Activated CD4-positive, alpha-beta T cell treated with anti-CD3 and anti-CD28 coated beads, Interleukin-2, amount 10 ng/mL, durations not matched to agents 7 days and 5 days (primary cell): ENCODE measurements at regions not wholly inside any gene's neighbourhood (a gene's known extent, or its start where the extent isn't known, plus 50 kb on each side); places are given as distances from the start of the nearest gene placed in this dataset.
"Not testable (repeated sequence)": the region's sequence is repeated elsewhere in the genome, so short reads cannot be mapped to it uniquely, and the experiment has no call there.

Source experiments
- CTCF ChIA-PET: fragments of 350-600 bp; sonication (Branson Sonifier 250); formaldehyde crosslinking; loops from one replicate; lab custom pipeline; 2021; ENCODE audit warnings: antibody characterized with exemption; lab: Charles Lee
- POLR2A ChIA-PET: fragments of 350-600 bp; sonication (Branson Sonifier 250); formaldehyde crosslinking; loops from one replicate; lab custom pipeline; 2021; ENCODE audit warnings: antibody characterized with exemption; lab: Charles Lee
- DNase-seq: peaks from one replicate; pipeline ENCODE4 v3.0.0-alpha.2; 2020
- H3K27ac Mint-ChIP-seq: one replicate; pipeline ENCODE4 v1.8.0; 2021; ENCODE audit warnings: mild to moderate bottlenecking, moderate library complexity, mixed read lengths
- H3K27me3 Mint-ChIP-seq: one replicate; pipeline ENCODE4 v1.8.0; 2021; ENCODE audit warnings: mixed read lengths
- H3K36me3 Mint-ChIP-seq: one replicate; pipeline ENCODE4 v1.8.0; 2021; ENCODE audit warnings: low read depth, mixed read lengths
- H3K4me1 Mint-ChIP-seq: one replicate; pipeline ENCODE4 v1.8.0; 2021; ENCODE audit warnings: mixed read lengths
- H3K4me3 Mint-ChIP-seq: one replicate; pipeline ENCODE4 v1.8.0; 2021; ENCODE audit warnings: mild to moderate bottlenecking, moderate library complexity, mixed read lengths
- H3K9me3 Mint-ChIP-seq: one replicate; pipeline ENCODE4 v1.8.0; 2021; ENCODE audit warnings: mixed read lengths

DNA sequence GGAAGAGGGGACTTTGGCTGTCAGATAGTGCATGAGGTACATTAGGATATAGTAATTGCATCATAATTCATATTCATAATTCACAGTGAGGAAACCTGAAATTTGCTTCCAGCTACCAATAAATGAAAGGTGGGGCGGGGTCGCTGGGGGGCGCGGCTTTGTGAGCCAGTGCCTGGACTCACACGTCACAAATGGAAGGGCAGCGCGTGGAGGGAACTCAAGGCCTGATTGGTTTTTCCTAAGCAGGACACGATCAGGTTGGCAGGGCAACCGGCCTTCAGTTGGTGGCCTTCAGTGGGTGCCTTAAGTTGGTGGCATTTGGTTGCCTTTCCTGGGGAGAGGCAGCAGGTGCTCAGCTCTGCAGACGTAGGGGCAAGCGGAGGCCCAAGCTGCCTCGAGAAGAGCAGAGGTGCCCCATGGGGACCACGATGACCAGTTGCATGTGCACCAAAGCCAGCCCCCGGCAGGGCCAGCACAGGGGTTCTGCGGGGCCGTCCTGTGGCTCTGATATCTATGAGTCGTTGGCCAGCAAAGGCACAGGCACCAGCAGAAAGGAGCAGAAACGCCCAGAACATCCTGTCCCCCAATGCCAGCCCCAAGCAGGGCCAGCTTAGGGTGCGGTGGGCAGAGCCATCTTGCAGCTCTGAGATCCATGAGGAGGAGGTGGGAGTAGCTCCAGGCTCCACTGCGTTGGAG lies 2637.4 kb upstream of the DEFB115 start:
- H3K9me3 Mint-ChIP-seq: peaks cover 35% of the 10 kb centered on the region
- CTCF ChIA-PET, H3K4me1 Mint-ChIP-seq, H3K27ac Mint-ChIP-seq, H3K4me3 Mint-ChIP-seq, H3K36me3 Mint-ChIP-seq, DNase-seq, H3K27me3 Mint-ChIP-seq, POLR2A ChIA-PET: not testable (repeated sequence)

DNA sequence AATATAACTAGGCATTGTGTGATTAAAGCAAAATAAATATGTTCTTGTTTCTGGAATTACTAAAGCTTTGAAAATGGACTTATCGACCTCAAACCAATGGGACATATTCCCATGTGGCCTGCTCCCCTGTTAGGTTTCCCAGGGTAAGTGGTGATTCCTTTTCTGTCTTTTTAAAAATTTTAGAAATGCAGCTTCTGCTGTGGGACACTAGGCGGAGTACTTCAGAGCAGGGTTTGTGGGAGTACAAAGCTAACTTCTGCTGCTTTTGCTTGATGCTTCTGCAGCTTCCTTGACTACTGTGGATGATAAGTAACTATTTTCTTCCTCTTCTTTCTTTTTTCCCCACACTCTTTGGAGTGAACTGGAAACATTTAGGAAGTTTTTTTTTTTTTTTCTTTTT lies 2632.4 kb upstream of the DEFB115 start:
- DNase-seq, H3K27ac Mint-ChIP-seq, H3K4me3 Mint-ChIP-seq, POLR2A ChIA-PET, H3K27me3 Mint-ChIP-seq, H3K4me1 Mint-ChIP-seq, CTCF ChIA-PET, H3K36me3 Mint-ChIP-seq: not testable (repeated sequence)
- peaks cover 17% of the 10 kb centered on the region for H3K9me3 Mint-ChIP-seq

- POLR2A ChIA-PET, H3K4me1 Mint-ChIP-seq, CTCF ChIA-PET, H3K27ac Mint-ChIP-seq, H3K27me3 Mint-ChIP-seq, DNase-seq, H3K36me3 Mint-ChIP-seq, H3K4me3 Mint-ChIP-seq: not testable (repeated sequence)
- peaks cover 18% of the 10 kb centered on the region for H3K9me3 Mint-ChIP-seq
Observed at GRCh38 chr20:28640831-28641230, 2616.6 kb upstream of the DEFB115 start.
